HG03378 (cell line): ENCODE measurements at regions not wholly inside any gene's neighbourhood (a gene's known extent, or its start where the extent isn't known, plus 50 kb on each side); places are given as distances from the start of the nearest gene placed in this dataset.

Source experiments
- ATAC-seq: cut with Tn5 transposase; IDR thresholded peaks from one replicate; pipeline ENCODE4 v1.9.1; 2021; ENCODE audit warnings: mild to moderate bottlenecking, moderate library complexity; ENCODE audit not compliant: unreplicated experiment

DNA sequence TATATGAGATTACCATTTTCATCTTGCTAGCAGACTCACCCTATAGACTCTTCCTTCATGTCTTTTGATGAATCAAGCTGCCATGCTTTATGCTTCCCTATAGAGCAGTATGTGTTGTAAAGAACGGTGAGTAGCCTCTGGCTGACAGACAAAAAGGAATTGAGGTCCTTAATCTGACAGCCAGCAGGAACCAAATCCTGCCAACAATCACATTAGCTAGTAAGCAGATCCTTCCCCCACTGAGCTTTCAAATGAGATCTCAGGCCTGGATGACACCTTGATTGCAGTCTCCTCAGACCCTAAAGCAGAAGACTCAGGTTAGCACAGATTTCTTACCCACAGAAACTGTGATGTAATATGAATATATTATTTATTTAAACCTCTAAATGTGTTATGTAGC, 577.0 kb downstream of the CDH11 start:
- ATAC-seq: no peak

DNA sequence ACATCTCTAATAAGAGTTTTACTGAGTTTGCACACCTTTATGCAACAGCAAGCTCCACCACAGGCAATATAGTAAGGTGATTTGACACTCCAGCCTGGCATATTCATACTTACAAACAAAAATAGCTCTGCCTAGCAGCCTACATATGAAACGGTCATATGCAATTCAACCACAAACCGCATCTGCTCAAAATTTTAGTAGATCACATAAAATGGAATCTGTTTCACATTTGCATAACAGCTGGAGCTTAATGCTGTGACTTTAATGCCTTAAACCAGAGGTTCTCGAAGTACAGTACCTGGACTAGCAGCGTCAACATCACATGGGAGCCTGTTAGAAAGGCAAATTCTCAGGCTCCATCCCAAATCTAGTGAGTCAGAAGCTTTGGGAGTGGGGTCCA, 578.4 kb downstream of the CDH11 start:
- ATAC-seq: no peak

DNA sequence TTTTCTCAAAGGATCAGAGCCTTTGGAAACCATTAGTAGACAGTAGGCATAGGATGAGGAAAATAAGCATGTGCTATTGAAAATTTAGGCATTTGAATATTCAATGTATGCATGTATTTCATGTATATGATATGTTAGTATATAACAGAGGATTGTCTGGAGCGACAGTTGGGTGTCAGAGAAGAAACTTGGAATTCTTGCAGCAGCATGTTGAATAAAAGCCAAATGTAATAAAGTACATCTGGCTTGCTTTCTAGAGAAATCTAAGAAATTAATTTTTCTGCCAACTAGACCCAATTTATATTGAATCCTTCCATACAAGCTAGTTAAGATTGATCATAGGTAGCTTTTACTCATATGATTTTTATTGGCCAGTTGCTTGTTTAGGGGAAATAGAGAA, 578.8 kb downstream of the CDH11 start:
- no peak for ATAC-seq

DNA sequence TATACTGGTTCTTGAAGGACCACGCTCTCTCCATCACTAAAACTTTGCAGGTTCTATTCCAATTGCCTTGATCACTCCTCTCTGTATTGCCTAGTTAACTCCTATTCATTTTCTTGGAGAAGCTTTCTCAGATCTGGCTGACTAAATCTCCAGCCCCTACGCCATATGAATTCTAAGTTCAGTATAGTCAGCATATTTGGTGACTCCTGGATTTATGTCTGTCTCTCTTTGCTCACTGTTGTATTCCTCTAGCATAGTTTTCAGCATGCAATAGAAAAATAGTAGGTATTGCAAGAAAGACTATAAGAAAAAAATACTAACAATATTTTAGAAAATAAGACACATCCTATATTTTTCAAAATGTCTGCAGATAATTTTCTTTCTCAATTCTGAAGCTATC, 579.7 kb downstream of the CDH11 start:
- ATAC-seq: no peak

DNA sequence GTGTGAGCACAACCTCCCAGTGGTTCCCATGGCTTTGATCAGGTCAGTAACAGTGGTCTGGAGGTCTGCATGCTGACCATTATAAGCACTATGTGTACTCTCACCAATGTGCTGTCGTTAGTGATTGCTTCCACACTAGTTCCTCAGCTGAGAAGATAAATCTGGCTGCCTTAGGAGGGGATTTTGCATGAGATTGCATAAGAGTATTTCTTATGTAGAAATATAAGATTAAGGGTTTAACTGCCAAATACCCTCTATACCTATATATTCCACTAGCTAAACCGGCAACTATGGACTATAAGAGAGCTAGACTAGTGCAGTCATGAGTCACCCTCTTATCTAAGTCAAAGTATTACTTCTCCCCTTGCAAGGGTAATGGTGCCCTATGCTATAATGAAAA, 580.2 kb downstream of the CDH11 start:
- ATAC-seq: no peak

DNA sequence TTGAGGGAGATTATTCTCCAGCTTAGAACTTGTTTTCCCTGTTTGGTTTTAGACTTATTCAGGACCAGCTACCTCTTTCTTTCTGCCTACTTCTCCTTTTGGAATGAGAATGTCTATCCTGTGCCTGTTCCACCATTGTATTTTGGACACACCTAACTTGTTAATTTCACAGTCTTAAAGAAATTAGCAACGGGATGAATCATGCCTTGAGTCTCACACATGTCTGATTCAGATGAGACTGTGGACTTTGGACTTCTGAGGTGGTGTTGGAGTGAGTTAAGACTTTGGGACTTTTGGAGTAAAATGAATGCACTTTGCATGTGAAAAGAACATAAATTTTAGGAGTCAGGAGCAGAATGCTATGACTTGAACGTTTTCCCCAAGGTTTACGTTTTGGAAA, 581.4 kb downstream of the CDH11 start:
- no peak for ATAC-seq

DNA sequence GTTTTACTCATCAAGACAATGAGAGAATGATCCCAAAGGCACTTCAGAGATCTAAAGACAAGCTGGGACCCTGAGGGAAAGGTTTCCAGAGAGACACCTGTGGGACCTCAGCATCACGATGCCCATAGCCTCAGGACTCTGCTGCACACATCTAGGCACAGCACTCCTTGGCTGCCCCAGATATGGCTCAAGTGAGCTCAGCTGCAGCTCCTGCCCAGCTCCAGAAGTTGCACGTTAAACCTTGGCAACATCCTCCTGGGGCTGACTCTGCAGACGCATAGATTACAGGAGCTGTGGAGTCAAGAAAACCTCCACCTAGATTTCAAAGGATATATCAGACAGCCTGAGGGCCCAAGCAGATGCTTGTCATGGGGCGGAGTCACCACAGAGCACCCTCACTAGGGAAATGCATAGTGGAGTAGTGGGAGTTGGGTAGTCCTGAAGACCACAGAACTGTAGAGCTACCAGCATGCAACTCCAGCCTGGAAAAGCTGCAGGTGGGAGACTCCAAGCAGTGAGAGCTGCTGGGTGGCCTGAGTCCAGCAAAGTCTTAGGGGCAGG, 582.0 kb downstream of the CDH11 start:
- ATAC-seq: no peak

DNA sequence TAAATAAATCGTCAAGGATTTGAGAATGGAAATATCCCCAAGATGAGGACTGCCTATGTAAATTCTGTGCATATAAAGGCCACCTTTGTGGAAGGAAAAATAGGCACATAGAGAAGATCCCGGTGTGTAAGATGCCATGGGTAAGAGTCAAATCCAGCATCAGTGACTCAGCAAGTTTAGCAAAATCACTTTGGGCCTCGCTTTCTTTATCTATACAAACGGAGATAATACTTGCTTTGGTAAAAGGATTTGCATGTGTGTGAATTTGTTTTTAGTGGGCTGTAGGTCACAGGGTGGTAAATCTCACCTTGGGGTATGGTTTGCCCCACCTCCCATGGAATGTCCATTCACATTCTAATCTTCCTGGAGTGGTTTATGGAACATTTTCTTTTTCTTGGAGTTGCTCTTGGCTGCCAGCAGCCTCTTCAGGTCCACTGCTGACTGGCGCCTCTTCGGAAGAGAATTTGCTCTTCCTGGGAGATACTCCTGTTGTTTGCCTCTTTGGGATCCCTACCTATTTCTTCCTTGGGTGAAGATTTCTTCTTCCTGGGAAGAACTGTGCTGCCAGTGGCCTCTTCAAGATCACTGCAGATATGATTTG, 587.6 kb downstream of the CDH11 start:
- ATAC-seq: no peak

DNA sequence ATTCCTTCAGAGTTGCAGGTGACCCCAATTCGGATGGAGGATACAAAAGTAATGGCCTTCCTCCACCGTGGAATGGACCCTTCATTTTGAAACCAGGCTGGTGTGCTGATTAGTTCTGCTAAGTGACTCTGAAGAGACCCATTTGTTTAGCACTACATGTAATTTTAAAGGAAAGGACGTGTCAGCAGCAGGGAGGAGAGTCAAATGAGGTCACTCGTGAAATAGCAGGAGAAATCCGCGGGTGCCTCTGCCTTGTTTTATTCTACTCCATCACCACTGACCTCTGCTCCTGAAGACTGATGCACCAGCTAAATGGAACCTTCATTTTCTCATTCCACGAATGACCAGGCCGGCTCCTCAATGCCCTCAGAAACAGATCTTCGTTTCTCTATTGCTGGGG, 589.2 kb downstream of the CDH11 start:
- no peak for ATAC-seq

DNA sequence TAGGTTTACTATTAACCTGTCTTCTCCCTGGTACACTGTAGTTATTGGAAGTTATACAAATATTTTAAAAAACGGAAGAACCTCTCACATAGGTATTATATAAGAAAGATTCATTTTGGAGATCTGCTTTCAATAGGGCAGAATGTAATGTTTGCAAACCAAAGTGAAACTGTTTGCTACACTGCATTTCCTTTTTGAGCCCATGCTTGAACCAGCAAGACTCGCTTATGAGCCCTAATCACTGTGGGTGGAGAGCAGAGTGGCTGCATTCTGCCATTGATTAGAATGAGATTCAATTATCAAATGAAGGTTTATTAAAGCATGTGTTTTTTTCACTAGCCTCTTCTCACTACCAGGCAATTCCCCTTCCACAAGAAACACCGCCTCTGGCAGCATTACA, 589.7 kb downstream of the CDH11 start:
- ATAC-seq: no peak

DNA sequence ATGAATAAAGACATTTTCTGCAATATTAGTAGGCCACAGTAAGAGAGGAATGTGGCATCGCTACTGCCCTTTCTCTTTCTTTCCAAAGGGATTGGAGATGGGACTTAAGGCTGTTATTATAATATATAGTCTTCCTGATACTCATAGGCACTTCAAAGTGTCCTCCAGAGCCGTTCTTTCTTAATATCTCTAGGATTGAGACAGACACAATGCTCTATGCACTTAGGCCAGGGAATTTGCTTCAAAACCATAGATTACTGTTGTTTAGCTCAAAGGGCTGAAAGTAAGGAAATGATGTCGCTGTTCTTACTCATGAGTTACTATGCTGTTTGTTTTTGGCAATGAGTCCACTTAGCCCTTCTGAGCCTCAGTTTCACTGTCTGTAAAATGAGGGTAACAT, 590.5 kb downstream of the CDH11 start:
- no peak for ATAC-seq

DNA sequence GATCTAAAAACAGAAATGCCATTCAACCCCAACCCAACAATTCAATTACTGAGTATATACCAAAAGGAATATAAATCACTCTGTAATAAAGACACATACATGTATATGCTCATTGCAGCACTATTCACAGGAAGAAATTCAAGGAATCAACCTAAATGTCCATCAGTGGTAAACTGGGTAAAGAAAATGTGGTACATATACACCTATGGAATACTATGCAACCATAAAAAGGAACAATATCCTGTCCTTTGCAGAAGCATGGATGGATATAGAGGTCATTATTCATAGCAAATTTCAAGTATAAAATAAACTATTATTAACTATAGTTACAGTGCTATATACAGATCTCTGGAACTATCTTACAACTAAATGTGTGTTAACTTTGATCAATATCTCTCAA, 599.3 kb downstream of the CDH11 start:
- ATAC-seq: no peak

DNA sequence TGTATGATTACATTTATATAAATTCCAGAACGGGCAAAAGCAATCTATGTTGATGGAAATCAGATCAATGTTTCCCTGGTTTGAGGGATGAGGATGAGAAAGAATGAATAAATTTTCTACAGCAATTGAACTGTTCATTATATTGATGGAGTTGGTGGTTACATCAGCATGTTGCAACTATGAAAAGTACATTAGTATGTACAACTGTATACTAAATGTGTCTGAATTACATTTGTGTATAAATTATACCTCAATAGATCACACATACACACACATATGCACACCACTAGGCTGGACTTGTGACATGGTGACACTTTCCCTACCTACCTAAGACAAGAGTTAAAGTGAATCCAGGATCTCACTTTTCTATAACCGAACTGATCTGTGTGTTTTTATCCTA, 608.0 kb downstream of the CDH11 start:
- no peak for ATAC-seq

DNA sequence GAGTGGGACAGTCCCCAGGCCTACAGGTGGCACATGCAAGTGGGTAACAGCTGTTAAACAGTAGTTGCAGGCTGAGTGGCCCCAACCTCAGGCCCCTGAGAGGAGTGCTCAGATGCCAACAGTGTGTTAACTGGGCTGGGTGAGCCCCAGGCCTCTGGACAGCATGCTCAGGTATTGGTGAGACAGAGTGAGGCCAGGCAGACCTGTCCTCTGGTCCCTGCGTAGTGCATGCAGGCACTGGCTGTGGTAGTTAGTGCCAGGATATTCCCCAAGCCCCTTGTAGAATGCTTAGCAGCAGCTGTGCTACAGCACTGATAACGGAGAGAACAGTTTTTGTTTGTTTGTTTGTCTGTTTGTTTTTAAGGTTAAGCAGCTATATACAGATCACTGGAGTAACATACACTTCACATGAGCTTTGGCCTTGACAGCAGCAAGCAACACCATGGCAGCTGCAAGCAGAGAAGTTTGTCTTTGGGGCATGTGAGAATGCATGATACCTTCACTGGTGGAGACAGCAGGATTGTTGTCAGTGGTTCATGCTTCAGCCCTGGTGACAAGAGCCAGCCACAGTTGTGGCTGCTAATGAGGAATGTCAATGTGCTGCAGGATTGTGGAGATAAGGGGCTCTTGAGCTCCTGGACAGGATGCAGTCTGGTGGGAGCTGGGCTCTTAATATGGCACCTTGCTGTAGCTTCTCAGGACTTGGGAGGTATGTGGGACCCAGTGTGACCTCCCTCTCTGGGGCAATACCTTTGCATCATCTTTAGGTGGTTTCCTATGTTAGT, 614.4 kb downstream of the CDH11 start:
- no peak for ATAC-seq

DNA sequence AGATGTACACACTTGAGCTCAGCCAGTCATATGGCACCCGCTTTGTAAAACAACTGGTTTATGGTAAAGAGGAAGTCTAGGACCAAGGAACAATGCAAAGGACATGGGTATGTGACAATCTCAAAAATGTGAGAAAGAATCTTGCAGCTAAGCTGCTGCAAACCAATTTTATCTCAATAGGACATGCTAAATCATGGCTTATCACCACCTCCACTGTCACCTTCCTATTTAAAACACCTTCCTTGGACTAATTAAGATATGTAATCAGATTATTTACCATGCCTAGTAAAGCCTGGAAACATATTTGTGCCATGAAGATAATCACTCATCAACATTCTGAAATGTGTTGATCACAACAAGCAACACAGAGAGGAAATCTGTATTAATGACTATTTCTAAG, 622.7 kb downstream of the CDH11 start:
- ATAC-seq: no peak

DNA sequence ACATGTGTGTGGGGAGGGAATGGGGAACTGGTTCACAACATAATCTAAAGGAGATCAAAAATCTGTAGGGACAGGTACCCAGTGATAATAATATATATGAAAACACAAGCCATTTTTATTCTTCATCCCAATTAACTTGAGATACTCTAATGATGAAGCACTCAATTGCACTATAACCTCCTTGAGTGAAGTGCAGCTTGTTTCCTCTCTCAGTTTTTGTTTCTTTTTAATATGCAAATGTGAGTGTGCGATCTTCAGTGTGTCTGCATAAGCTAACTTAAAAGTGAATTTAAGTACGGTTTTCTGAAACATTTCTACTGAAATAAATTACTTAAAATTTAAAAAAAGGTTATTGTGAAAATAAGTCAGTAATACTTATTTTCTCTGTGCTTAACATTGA, 623.5 kb downstream of the CDH11 start:
- no peak for ATAC-seq

DNA sequence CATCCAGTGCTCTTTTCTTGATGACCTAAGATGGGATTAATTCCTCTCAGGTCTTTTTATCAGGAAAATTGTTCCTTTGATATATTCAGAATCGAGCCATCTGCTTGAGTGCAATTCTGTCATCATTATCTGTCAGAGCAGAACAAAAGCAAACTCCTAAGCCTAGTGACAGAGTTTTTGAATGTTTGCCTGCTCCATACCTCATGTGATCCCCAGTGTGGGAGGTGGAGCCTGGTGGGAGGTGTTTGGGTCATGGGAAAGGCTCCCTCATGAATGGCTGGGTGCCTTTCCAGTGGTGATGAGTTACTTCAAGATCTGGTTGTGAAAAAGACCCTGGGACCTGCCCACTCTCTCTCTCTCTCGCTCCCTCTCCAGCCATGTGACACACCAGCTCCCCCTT, 628.2 kb downstream of the CDH11 start:
- ATAC-seq: no peak

DNA sequence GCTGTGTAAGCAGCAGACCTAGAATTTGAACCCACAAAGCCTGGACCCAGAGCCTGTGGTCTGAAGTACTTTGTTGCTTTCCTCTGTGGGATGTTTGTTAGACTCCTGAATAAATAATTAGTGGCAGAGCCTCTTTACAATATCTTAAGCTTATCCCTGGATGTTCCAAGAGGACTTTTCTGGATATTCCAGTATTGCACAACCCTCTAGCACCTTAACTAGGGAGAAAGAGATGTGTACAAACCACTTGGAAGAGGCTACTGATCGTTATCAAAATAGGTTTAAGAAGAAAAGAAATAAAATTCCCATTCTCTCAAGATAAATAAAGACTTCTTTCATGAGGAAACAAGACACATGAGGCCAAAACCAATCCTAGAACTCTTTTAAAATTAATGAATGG, 632.4 kb downstream of the CDH11 start:
- no peak for ATAC-seq

DNA sequence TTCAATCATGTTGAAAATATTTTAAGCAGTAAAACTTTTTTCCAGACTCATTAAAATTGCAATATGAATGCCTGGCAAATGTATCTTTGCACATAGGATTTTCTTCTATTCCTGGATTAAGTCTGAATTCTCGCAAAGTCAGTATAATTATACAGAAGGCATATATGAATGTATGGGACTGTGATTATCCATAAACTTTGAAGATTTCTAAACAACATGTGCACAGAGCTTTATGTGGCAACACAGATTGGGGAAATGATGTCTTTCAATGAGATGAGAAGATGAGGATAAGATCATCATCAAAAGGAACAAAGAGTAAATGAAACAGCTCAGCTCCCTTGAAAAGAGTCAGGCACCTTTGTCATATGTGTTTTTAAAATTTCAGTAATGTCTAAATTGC, 635.3 kb downstream of the CDH11 start:
- ATAC-seq: no peak

DNA sequence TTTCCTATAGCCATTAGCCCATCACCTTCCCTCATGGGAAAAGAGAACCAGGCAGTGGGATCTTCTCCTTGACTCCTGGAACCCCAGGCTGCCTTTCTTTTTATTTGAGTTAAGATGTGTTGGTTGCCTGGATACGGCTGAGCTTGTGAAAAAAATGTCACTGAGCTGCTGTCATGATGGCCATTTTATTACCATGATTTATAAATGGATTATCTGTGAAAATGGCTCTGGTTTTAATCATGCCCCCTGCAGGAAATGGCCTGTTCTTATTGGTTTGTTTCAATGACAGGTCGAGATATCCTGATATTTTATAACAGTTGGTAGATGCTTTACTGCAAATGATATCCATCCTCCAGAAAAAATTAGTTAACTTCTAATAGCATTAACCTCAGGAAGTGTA, 640.4 kb downstream of the CDH11 start:
- ATAC-seq: no peak

DNA sequence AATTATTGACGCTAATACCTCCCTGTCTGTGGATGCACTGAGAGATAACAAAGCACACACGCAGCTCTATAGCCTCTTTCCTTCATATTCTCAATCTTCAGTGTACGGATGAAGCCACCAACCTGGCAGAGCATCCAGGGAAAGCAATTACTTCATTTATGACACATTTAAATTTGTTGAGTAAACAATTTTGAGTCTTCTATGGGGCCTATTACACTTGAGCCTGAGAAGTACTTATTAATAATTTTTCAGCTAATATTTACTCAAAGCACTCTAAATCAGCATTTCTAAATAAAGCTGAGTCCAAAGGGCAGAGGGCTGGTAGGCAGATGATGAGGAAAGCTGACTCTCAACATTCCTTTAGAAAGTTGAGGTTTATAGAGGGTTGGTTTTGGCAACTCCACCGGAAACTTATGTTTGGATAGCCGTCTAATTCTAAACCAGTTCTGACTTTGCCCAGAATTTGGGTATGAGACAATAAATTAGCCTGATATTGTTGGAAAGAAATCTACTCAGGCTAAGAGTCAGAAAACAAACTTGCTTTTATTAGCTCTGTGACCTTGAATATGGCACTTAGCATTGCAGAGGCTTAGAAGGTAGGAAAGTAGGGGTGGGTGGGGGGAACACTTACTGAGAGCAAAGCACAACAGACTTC, 643.5 kb downstream of the CDH11 start:
- no peak for ATAC-seq
